ENCODE measurements at regions not wholly inside any gene's neighbourhood (a gene's known extent, or its start where the extent isn't known, plus 50 kb on each side); places are given as distances from the start of the nearest gene placed in this dataset.

- ChIA-PET CTCF (ENCODE audit: low intra/inter-chr PET ratio, low total read pairs) (no interaction called here), POLR2A (no interaction called here)
- Histone ChIP-seq H3K4me2 (ENCODE audit: low read depth, low read length) (no peak overlapping the region), H3K27ac (ENCODE audit: extremely low read length, insufficient read depth, low read length) (no peak overlapping the region), H3K9ac (ENCODE audit: insufficient read depth, low read depth, low read length) (no peak overlapping the region), H3K9me3 (ENCODE audit: low read length) (no peaks in the 10 kb centered on the region), H3K36me3 (replicated peaks in 1 of 2; ENCODE audit: control insufficient read depth in 1 of 2, insufficient read depth in 2 of 2, low read length in 2 of 2) (no peaks in the 10 kb centered on the region), H3K79me2 (ENCODE audit: insufficient read depth, low read length) (no peaks in the 10 kb centered on the region), H3K4me3 (replicated peaks in 1 of 3; ENCODE audit: insufficient read depth in 1 of 3, low read depth in 2 of 3, low read length in 3 of 3) (no peak overlapping the region), H2AFZ (ENCODE audit: low read length) (no peak overlapping the region), H4K20me1 (ENCODE audit: insufficient read depth, low read length) (no peaks in the 10 kb centered on the region), H3K27me3 (ENCODE audit: control insufficient read depth in 1 of 2, insufficient read depth in 2 of 2, low read length in 2 of 2) (no peaks in the 10 kb centered on the region; a peak in 2 of 5 replicates), H3K4me1 (ENCODE audit: insufficient read depth, low read length) (no peaks in the 10 kb centered on the region)
- in situ Hi-C loops (cut with HindIII; ENCODE audit: extremely low pct_ligation_motif_present, low pct_unique_long_range_greater_than_20kb) (no loop called here), intact Hi-C loops (cut with micrococcal nuclease; ENCODE audit: unreplicated experiment) (no loop called here)
- FAIRE-seq: no peak
- no TSS peak for BruUV-seq (replicated peaks)
- no peak for DNase-seq (ENCODE audit: low spot score)
- ATAC-seq: no peak
- TF ChIP-seq POLR2AphosphoS5 (IDR thresholded peaks at IDR 0.05; ENCODE audit: low read depth, low read length): no peak
- no peak for TF ChIP-seq SAFB2 (CRISPR knock-in tag; IDR thresholded peaks at IDR 0.05; ENCODE audit: borderline replicate concordance, low read depth)
- TF ChIP-seq, protein P1, sequence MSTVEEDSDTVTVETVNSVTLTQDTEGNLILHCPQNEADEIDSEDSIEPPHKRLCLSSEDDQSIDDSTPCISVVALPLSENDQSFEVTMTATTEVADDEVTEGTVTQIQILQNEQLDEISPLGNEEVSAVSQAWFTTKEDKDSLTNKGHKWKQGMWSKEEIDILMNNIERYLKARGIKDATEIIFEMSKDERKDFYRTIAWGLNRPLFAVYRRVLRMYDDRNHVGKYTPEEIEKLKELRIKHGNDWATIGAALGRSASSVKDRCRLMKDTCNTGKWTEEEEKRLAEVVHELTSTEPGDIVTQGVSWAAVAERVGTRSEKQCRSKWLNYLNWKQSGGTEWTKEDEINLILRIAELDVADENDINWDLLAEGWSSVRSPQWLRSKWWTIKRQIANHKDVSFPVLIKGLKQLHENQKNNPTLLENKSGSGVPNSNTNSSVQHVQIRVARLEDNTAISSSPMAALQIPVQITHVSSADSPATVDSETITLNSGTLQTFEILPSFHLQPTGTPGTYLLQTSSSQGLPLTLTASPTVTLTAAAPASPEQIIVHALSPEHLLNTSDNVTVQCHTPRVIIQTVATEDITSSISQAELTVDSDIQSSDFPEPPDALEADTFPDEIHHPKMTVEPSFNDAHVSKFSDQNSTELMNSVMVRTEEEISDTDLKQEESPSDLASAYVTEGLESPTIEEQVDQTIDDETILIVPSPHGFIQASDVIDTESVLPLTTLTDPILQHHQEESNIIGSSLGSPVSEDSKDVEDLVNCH (CRISPR knock-in tag; IDR thresholded peaks at IDR 0.05): no peak
- TF ChIP-seq ZNF878 (CRISPR knock-in tag; IDR thresholded peaks at IDR 0.05): no peak
- TF ChIP-seq ZNF839 (CRISPR knock-in tag; IDR thresholded peaks at IDR 0.05; ENCODE audit: borderline replicate concordance): no peak
- no peak for TF ChIP-seq HHEX (CRISPR knock-in tag; IDR thresholded peaks at IDR 0.05)
- no peak for TF ChIP-seq ATF1 (CRISPR knock-in tag; IDR thresholded peaks at IDR 0.05)
- no peak for TF ChIP-seq RARA (CRISPR knock-in tag; IDR thresholded peaks at IDR 0.05)
- no peak for TF ChIP-seq ZNF563 (CRISPR knock-in tag; IDR thresholded peaks at IDR 0.05)
- TF ChIP-seq ZNF567 (CRISPR knock-in tag; IDR thresholded peaks at IDR 0.05; ENCODE audit: borderline replicate concordance): no peak
- no peak for TF ChIP-seq RXRB (CRISPR knock-in tag; IDR thresholded peaks at IDR 0.05; ENCODE audit: borderline replicate concordance)
- TF ChIP-seq ZNF597 (CRISPR knock-in tag; IDR thresholded peaks at IDR 0.05): no peak
- TF ChIP-seq, protein P2, sequence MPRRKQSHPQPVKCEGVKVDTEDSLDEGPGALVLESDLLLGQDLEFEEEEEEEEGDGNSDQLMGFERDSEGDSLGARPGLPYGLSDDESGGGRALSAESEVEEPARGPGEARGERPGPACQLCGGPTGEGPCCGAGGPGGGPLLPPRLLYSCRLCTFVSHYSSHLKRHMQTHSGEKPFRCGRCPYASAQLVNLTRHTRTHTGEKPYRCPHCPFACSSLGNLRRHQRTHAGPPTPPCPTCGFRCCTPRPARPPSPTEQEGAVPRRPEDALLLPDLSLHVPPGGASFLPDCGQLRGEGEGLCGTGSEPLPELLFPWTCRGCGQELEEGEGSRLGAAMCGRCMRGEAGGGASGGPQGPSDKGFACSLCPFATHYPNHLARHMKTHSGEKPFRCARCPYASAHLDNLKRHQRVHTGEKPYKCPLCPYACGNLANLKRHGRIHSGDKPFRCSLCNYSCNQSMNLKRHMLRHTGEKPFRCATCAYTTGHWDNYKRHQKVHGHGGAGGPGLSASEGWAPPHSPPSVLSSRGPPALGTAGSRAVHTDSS (CRISPR knock-in tag; conservative IDR thresholded peaks at IDR 0.05): no peak
- TF ChIP-seq ZNF598 (CRISPR knock-in tag; IDR thresholded peaks at IDR 0.05; ENCODE audit: borderline replicate concordance): no peak
- no peak for TF ChIP-seq PRMT3 (CRISPR knock-in tag; IDR thresholded peaks at IDR 0.05; ENCODE audit: borderline replicate concordance, low read depth)
- no peak for TF ChIP-seq ATRX (CRISPR knock-in tag; IDR thresholded peaks at IDR 0.05; ENCODE audit: borderline replicate concordance)
- TF ChIP-seq SMARCE1 (IDR thresholded peaks at IDR 0.05; ENCODE audit: borderline replicate concordance): no peak
- TF ChIP-seq ARNT (IDR thresholded peaks at IDR 0.05): no peak
- no peak for TF ChIP-seq HOXA7 (CRISPR knock-in tag; IDR thresholded peaks at IDR 0.05)
- TF ChIP-seq ARNT2 (CRISPR knock-in tag; IDR thresholded peaks at IDR 0.05; ENCODE audit: low read depth): no peak
Measured at GRCh38 chr4:54572152-54572542, 85.6 kb upstream of the KIT start.
